Neural progenitor cell (in vitro differentiated cells): ENCODE measurements at regions not wholly inside any gene's neighbourhood (a gene's known extent, or its start where the extent isn't known, plus 50 kb on each side); places are given as distances from the start of the nearest gene placed in this dataset.
A peak's percentile ranks its signal among the peaks of the same experiment; 100 is the strongest.

Experiments used
- DNase-seq: peaks from one replicate; pipeline ENCODE4 v3.0.0-alpha.2; 2016; ENCODE audit warnings: low spot score
- H2AFZ ChIP-seq: fragments of 200-600 bp; sonication (generic); replicated peaks from 2 replicates; pipeline ENCODE4 v1.6.1; 2016; ENCODE audit warnings: antibody characterized with exemption
- H3F3A ChIP-seq: fragments of 200-600 bp; sonication (generic); 2 replicates; pipeline ENCODE4 v1.6.1; 2016; ENCODE audit warnings: antibody characterized with exemption, low read depth
- H3K27ac ChIP-seq: fragments of 200-600 bp; sonication (generic); 2 replicates; pipeline ENCODE4 v1.5.1; 2016; ENCODE audit warnings: mild to moderate bottlenecking
- H3K27me3 ChIP-seq: fragments of 200-600 bp; sonication (generic); 2 replicates; pipeline ENCODE4 v1.6.1; 2016; ENCODE audit warnings: mild to moderate bottlenecking, moderate library complexity
- H3K36me3 ChIP-seq: fragments of 200-600 bp; sonication (generic); 2 replicates; pipeline ENCODE4 v1.5.1; 2016
- H3K4me1 ChIP-seq: fragments of 200-600 bp; sonication (generic); 2 replicates; pipeline ENCODE4 v1.6.1; 2016; ENCODE audit warnings: mixed run types
- H3K4me2 ChIP-seq: fragments of 200-600 bp; sonication (generic); 2 replicates; pipeline ENCODE4 v1.6.1; 2016
- H3K4me3 ChIP-seq: fragments of 200-600 bp; sonication (generic); 2 replicates; pipeline ENCODE4 v1.5.1; 2016
- H3K79me2 ChIP-seq: fragments of 200-600 bp; sonication (generic); 2 replicates; pipeline ENCODE4 v1.6.1; 2016; ENCODE audit warnings: low read depth
- H3K9ac ChIP-seq: fragments of 200-600 bp; sonication (generic); 2 replicates; pipeline ENCODE4 v1.6.1; 2016
- H3K9me3 ChIP-seq: fragments of 200-600 bp; sonication (generic); 2 replicates; pipeline ENCODE4 v1.5.1; 2016; ENCODE audit warnings: low read depth
- H4K20me1 ChIP-seq: fragments of 200-600 bp; sonication (generic); 2 replicates; pipeline ENCODE4 v1.6.1; 2016; ENCODE audit warnings: low read depth
- H3K27ac Mint-ChIP-seq: 3 replicates; pipeline ENCODE4 v1.8.0; 2021; ENCODE audit warnings: mixed read lengths
- H3K27me3 Mint-ChIP-seq: 2 replicates; pipeline ENCODE4 v1.8.0; 2022; ENCODE audit warnings: low read depth, mild to moderate bottlenecking, inconsistent platforms, moderate library complexity, mixed read lengths; ENCODE audit not compliant: insufficient read depth
- H3K36me3 Mint-ChIP-seq: 3 replicates; pipeline ENCODE4 v1.8.0; 2021; ENCODE audit warnings: mixed read lengths
- H3K4me1 Mint-ChIP-seq: 3 replicates; pipeline ENCODE4 v1.8.0; 2021; ENCODE audit warnings: mixed read lengths
- H3K4me3 Mint-ChIP-seq: 3 replicates; pipeline ENCODE4 v1.8.0; 2021; ENCODE audit warnings: mild to moderate bottlenecking, moderate library complexity, mixed read lengths
- H3K9me3 Mint-ChIP-seq: 3 replicates; pipeline ENCODE4 v1.8.0; 2020; ENCODE audit warnings: mixed read lengths
- CTCF ChIP-seq: fragments of 200-600 bp; sonication (generic); IDR thresholded peaks from 2 replicates; pipeline ENCODE4 v1.5.1; 2017; ENCODE audit warnings: antibody characterized with exemption, mild to moderate bottlenecking
- EZH2 ChIP-seq: fragments of 200-600 bp; sonication (generic); IDR thresholded peaks from 2 replicates; pipeline ENCODE4 v1.6.1; 2017; ENCODE audit warnings: antibody characterized with exemption, mild to moderate bottlenecking, moderate library complexity
- EZH2phosphoT487 ChIP-seq: fragments of 200-600 bp; sonication (generic); IDR thresholded peaks from 2 replicates; pipeline ENCODE4 v1.6.1; 2017; ENCODE audit warnings: antibody characterized with exemption

GRCh38 chr4:43763029-43763610 lies 685.5 kb downstream of the KCTD8 start:
- no peak overlapping the region for H3K27ac ChIP-seq
- H3K4me2 ChIP-seq: no peak overlapping the region
- H3F3A ChIP-seq: no peaks in the 10 kb centered on the region
- Mint-ChIP-seq H3K4me3 (no peak overlapping the region), H3K36me3 (no peaks in the 10 kb centered on the region), H3K4me1 (no peaks in the 10 kb centered on the region), H3K9me3 (no peaks in the 10 kb centered on the region), H3K27ac (no peak overlapping the region), H3K27me3 (no peaks in the 10 kb centered on the region)
- H3K36me3 ChIP-seq: no peaks in the 10 kb centered on the region
- H3K9ac ChIP-seq: no peak overlapping the region
- H2AFZ ChIP-seq: peak overlapping the region; percentile 57
- H3K79me2 ChIP-seq: no peaks in the 10 kb centered on the region
- peak; percentile 19 for DNase-seq
- no peaks in the 10 kb centered on the region for H3K9me3 ChIP-seq
- H3K4me3 ChIP-seq: no peak overlapping the region
- no peaks in the 10 kb centered on the region for H3K4me1 ChIP-seq
- no peak for TF ChIP-seq EZH2
- no peak for TF ChIP-seq CTCF
- no peak for TF ChIP-seq EZH2phosphoT487
- H4K20me1 ChIP-seq: no peaks in the 10 kb centered on the region
- H3K27me3 ChIP-seq: no peaks in the 10 kb centered on the region

DNA sequence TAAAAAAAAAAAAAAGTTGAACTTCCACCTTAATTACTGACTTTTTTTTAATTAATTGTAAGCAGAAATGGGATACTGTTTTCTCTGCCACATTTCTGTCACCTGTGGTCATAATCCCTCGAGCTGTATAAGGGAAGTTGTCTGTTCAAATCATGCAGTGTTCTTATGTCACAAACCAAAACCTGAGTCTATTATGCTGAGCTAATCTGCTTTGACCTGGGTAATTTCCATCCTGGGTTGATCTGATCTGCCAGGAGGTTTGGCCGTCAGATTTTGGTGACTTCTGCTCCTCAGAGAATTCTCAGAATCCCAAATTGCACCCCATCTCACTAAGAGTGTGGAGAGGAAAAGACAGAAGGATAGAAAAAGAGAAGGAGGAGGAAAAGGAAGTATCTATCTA lies 683.1 kb downstream of the KCTD8 start:
- TF ChIP-seq EZH2 (no peak), EZH2phosphoT487 (no peak), CTCF (no peak)
- DNase-seq: no peak
- no peak overlapping the region for H3K27ac ChIP-seq
- H3K4me3 ChIP-seq: no peak overlapping the region
- no peaks in the 10 kb centered on the region for H3K9me3 ChIP-seq
- H3K36me3 ChIP-seq: no peaks in the 10 kb centered on the region
- no peak overlapping the region for H3K4me2 ChIP-seq
- Mint-ChIP-seq H3K9me3 (no peaks in the 10 kb centered on the region), H3K27ac (no peak overlapping the region), H3K4me3 (no peak overlapping the region), H3K36me3 (no peaks in the 10 kb centered on the region), H3K27me3 (no peaks in the 10 kb centered on the region), H3K4me1 (no peaks in the 10 kb centered on the region)
- H3K27me3 ChIP-seq: no peaks in the 10 kb centered on the region
- no peaks in the 10 kb centered on the region for H3F3A ChIP-seq
- H2AFZ ChIP-seq: no peak overlapping the region
- H3K9ac ChIP-seq: no peak overlapping the region
- H4K20me1 ChIP-seq: no peaks in the 10 kb centered on the region
- no peaks in the 10 kb centered on the region for H3K4me1 ChIP-seq
- H3K79me2 ChIP-seq: no peaks in the 10 kb centered on the region

- no peaks in the 10 kb centered on the region for H3K9me3 Mint-ChIP-seq
- no peaks in the 10 kb centered on the region for H3K36me3 Mint-ChIP-seq
- no peak overlapping the region for H3K27ac Mint-ChIP-seq
- no peaks in the 10 kb centered on the region for H3K4me1 ChIP-seq
- no peak overlapping the region for H3K4me3 ChIP-seq
- H3K4me3 Mint-ChIP-seq: no peak overlapping the region
- H3F3A ChIP-seq: no peaks in the 10 kb centered on the region
- no peak overlapping the region for H3K9ac ChIP-seq
- H3K27ac ChIP-seq: no peak overlapping the region
- TF ChIP-seq EZH2phosphoT487 (no peak), EZH2 (no peak), CTCF (no peak)
- H3K27me3 Mint-ChIP-seq: no peaks in the 10 kb centered on the region
- H3K79me2 ChIP-seq: no peaks in the 10 kb centered on the region
- H3K4me2 ChIP-seq: no peak overlapping the region
- no peaks in the 10 kb centered on the region for H3K4me1 Mint-ChIP-seq
- DNase-seq: no peak
- H2AFZ ChIP-seq: no peak overlapping the region
- H3K36me3 ChIP-seq: no peaks in the 10 kb centered on the region
- no peaks in the 10 kb centered on the region for H4K20me1 ChIP-seq
- no peaks in the 10 kb centered on the region for H3K27me3 ChIP-seq
- H3K9me3 ChIP-seq: no peaks in the 10 kb centered on the region
Measured at GRCh38 chr4:43766648-43767047, 682.0 kb downstream of the KCTD8 start.
